GM12872 (cell line): ENCODE measurements at regions not wholly inside any gene's neighbourhood (a gene's known extent, or its start where the extent isn't known, plus 50 kb on each side); places are given as distances from the start of the nearest gene placed in this dataset.

ENCODE experiments used
- CTCF ChIP-seq: IDR thresholded peaks from 3 replicates; pipeline ENCODE4 v1.5.1; 2011; ENCODE audit warnings: low read depth, mild to moderate bottlenecking, low read length, moderate library complexity; ENCODE audit not compliant: insufficient read depth

- no peak for TF ChIP-seq CTCF
These were observed 218.9 kb upstream of the PHYHIPL start for GRCh38 chr10:58957517-58957916.

GRCh38 chr10:58963101-58963534, 213.3 kb upstream of the PHYHIPL start:
- TF ChIP-seq CTCF = no peak; the same call in 2 of the 3 replicates

- TF ChIP-seq CTCF = no peak
These were observed 212.7 kb upstream of the PHYHIPL start for GRCh38 chr10:58963723-58964124.

GRCh38 chr10:58965855-58966254, 210.6 kb upstream of the PHYHIPL start:
- no peak for TF ChIP-seq CTCF

GRCh38 chr10:58967551-58968388, 208.7 kb upstream of the PHYHIPL start:
- TF ChIP-seq CTCF = no peak

- no peak for TF ChIP-seq CTCF
These were observed 208.1 kb upstream of the PHYHIPL start for GRCh38 chr10:58968389-58968755.

- TF ChIP-seq CTCF = no peak
These were observed 206.9 kb upstream of the PHYHIPL start for GRCh38 chr10:58969576-58969975.
